GM18498 (cell line): ENCODE measurements at regions not wholly inside any gene's neighbourhood (a gene's known extent, or its start where the extent isn't known, plus 50 kb on each side); places are given as distances from the start of the nearest gene placed in this dataset.
"Not testable (repeated sequence)": the region's sequence is repeated elsewhere in the genome, so short reads cannot be mapped to it uniquely, and the experiment has no call there.

Source experiments
- ATAC-seq: cut with Tn5 transposase; IDR thresholded peaks from one replicate; pipeline ENCODE4 v1.9.1; 2021; ENCODE audit warnings: mild to moderate bottlenecking, moderate library complexity; ENCODE audit not compliant: unreplicated experiment

- no peak for ATAC-seq
Observed at GRCh38 chr17:64773386-64773835, 111.3 kb upstream of the SMURF2 start.

GRCh38 chr17:64772845-64773299, 110.8 kb upstream of the SMURF2 start:
- ATAC-seq = no peak

DNA sequence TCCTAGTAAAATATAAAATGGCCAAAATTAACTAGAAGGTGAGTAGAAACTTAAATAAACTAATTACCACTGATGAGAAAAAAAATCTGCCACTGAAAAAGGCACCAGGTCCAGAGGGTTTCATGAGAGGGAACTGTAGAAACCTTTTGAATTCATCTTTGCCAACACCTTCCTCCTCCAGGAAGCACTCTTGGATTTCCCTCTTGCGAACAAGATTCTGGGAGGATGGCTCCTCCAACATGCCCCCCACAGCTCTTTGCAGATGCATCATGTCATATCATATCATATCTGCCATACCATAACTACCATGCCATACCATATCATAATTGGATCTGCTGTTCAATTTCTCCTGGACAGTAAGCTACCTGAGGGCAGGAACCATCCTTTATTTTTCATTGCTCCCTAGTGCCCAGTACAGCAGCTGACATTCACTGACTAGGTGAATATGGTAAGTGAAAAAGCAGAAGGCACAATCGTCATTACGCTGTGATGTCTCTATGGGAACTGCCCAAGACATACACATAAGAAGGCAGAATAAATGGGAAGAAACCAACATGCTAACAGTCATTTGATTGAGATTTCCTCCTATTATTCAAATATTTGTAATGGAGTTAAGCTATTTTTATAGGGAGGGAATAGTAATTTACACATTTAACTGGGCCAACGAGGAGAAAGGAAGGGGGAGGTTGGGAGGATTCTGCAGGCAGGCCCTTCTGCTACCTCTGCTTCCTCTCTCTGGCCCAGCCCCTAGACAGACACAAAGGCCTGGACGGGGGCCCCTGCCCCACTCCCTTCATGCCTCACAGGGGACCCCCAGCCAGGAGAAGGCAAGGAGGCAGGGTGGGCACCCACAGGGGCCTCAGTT, 110.1 kb upstream of the SMURF2 start:
- no peak for ATAC-seq

DNA sequence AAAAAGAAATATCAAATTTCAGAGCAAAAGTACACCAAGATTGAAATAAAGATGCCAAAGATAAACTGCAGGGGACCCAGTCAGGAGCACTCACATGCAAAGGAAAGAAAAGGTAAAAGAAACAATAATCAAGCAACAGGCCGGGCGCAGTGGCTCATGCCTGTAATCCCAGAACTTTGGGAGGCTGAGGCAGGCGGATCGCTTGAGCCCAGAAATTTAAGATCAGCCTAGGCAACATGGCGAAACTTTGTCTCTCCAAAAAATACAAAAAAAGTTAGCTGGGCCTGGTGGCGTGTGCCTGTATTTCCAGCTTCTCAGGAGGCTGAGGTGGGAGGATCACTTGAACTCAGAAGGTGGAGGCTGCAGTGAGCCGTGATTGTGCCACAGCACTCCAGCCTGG, 107.6 kb upstream of the SMURF2 start:
- no peak for ATAC-seq

DNA sequence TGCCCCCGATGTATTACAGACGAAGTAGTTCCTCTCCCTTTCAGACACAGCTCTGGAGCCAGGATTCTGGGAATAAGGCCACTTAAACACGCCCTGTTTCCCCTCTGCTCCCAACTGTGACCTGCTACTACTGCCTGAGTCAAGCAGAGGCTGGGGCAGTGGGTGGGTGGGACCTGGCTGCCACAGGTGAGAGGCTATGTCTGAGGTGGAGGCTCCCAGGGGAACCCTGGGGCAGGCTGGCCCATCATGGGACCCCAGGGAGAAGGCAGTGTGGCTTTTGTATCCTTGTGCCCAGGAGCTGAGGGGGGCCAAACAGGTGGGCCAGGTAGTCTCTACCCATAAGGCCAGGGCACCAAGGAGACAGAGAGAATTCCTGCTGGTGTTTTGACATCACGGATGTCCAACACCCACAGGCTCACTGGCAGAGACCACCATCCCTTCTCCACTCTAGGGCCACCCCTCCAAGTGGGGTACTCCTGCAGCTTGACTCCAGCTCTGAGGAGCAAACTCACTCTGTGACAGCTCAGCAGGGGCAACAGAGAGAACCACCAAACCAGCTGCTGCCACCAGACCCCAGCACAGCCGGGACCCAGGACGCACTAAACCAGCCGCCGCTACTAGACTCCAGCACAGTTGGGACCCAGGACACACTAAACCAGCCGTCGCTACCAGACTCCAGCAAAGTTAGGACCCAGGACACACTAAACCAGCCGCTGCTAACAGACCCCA, 105.3 kb upstream of the SMURF2 start:
- no peak for ATAC-seq

DNA sequence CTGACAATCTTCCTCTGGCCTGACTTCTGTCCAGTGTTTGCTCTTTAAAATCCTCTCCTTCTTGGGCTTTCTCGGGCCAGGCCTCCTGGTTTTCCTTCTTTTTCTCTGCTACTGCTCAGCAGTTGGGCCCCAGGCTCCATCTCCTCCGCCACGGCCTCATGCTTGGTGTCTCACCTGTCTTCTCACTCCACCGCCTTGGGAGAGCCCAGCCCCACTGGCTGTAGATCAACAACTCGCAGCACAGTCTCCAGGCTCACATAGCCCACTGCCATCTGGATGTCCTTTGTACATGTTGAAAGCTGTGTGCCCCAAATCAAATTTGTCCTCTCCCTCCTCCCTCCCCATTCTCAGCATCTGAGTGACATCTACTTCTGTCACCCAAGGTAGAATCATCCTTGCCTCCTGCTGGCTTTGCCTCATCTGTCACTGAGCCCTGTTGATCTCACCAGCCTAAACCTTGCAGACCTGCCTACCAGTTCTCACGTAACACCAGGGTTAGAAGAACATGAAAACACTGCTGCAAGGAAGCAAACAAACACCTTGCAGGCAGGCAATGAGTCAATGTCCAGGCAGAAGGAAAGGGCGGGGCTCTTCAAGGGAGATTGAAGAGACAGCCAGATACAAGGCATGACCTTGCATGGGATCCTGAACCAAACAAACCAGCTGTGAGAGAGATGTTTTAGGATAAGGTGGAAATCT, 103.2 kb upstream of the SMURF2 start:
- ATAC-seq = no peak

DNA sequence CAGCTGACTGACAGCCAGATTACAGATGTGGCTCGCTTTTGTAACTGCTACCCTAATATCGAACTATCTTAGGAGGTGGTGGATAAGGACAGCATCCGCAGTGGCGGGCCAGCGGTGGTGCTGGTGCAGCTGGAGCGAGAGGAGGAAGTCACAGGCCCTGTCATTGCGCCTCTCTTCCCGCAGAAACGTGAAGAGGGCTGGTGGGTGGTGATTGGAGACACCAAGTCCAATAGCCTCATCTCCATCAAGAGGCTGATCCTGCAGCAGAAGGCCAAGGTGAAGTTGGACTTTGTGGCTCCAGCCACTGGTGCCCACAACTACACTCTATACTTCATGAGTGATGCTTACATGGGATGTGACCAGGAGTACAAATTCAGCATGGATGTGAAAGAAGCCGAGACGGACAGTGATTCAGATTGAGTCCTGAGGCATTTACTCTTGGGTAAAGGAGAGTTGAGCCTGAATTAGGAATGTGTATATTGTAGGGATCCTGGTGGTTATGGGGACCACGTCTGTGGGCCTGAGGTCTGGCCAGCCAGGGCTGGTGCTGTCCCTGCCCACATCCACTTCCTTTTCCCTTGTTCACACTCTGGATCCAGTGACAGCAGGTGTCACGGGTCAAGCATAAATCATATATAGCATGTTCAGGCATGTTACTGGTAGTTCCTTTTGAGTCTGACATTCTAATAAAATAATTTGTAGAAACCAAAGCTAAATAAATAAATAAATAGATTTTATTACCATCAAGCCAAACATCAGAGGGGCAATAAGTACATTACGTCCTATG, 89.0 kb upstream of the SMURF2 start:
- no peak for ATAC-seq

DNA sequence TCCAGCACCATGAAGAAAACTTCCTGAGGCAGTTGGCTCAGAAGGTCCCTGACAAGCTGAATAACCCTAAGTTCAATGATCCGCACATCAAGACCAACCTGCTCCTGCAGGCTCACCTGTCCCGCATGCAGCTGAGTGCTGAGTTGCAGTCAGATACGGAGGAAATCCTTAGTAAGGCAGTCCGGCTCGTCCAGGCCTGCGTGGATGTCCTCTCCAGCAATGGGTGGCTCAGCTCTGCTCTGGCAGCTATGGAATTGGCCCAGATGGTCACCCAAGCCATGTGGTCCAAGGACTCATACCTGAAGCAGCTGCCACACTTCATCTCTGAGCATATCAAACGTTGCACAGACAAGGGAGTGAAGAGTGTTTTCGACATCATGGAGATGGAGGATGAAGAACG, 88.4 kb upstream of the SMURF2 start:
- ATAC-seq = no peak

DNA sequence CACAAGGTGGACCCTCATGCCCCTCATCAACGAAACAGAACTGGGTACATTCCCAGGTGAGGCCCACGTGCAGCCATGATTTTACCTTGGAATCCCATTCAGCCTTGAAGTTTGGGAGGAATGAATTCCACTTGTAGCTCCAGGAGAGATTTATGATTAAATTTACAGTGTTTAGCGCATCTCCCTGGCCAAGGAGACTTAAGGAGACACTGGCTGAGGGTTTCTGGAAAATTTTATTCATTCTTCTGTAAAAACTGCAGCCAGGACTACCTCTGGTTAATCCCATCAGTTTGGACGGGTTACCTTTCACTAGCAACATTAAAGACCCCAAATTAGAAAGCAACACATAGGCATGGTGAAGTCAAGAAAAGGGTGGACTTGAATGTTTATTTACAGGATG, 87.2 kb upstream of the SMURF2 start:
- no peak for ATAC-seq

GRCh38 chr17:64747938-64748540, 85.9 kb upstream of the SMURF2 start:
- no peak for ATAC-seq

DNA sequence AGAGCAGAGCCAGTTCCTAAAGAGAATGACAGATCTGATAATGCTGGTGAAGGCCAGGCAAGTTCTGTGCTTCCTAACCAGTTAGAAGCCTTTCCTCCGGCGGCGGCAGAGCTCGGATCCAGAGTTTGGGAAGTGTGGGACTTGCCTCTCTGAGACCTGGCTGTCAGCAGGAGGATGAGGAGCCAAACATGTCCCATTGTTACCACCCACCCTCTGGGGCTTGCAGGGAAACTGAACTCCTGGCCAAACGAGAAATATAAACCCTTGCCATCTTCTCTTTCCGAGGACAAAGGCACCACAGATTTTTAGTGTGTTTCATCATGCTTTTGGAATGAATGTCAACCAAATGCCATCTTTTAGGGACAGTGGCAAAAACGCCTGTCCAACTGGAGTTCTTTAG, 80.2 kb upstream of the SMURF2 start:
- no peak for ATAC-seq

DNA sequence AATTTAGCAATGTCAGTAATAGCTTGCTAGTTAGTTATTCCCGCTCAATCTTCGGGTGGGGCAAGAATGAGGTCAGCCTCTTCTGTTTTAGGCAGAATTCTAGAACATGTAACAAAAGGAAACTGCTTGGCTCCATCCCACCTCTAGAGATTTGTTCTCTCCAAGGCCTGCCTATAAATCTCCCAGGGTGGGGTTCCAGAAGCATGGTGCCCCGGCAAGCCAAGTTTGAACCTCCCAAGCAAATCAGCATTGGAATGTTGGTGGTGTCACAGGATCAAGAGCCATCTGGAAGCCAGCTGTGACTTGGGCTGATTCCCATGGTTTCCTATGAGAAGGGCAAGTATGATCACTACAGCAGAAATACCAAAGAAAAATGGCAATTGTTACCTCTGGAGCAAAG, 79.8 kb upstream of the SMURF2 start:
- ATAC-seq = not testable (repeated sequence)

- ATAC-seq = no peak
Observed at GRCh38 chr17:64741038-64741641, 79.0 kb upstream of the SMURF2 start.

DNA sequence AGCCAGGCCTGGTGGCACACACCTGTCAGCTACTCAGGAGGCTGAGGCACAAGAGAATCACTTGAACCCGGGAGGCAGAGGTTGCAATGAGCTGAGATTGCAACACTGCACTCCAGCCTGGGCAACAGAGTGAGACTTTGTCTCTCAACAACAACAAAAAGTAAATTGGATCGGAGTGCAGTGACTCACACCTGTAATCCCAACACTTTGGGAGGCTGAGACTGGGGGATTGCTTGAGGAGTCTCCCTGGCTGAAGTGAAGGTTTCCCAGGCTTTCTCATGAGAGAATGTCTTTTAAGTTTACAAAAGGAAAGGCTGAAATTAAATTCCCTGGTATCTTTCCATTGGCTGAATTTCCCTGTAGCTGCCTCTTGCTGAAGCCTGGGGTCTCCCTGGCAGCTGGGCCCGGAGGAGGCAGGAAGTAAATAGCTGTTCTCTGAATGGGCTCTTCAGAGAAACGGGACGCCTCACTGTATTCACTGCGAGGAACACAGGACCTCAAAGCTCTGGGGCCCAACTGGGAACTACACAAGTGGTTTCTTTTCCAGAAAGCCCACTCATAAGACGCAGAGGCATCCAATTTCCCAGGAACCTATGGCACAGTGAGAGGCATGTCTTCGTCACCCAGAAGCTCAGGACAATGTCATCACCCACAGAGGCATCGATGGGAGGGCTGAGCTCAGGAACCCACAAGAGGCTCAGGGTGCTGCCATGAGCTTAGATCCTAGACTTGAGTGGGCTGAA, 77.4 kb upstream of the SMURF2 start:
- no peak for ATAC-seq

DNA sequence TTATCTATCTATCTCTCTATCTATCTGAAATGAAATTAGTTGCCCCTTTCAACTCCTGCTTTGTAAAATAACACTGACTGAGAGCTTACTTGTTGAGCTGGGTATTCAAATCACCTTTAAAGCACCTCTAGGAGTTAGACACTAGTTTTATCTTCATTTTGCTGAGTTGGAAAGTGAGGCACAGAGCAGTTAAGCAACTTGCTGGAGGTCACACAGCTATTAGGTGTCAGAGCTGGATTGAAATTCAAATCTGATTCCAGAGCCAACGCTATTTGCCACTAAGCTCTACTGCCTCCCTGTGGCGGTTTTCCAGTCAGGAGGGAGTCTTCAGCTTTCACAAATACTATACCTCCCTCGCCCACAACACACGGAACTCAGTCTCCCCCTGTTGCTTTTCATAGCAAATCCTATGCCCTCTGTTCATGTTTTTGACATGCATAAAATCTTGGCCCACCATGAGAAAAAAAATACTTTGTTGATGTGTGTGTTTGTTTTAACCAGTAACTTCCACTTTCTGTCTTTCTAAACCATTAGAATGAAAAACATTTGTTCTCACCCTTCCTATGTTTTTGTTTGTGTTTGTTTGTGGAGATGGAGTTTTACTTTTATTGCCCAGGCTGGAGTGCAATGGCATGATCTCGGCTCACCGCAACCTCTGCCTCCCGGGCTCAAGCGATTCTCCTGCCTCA, 74.8 kb upstream of the SMURF2 start:
- no peak for ATAC-seq

GRCh38 chr17:64732336-64733006, 70.4 kb upstream of the SMURF2 start:
- no peak for ATAC-seq

DNA sequence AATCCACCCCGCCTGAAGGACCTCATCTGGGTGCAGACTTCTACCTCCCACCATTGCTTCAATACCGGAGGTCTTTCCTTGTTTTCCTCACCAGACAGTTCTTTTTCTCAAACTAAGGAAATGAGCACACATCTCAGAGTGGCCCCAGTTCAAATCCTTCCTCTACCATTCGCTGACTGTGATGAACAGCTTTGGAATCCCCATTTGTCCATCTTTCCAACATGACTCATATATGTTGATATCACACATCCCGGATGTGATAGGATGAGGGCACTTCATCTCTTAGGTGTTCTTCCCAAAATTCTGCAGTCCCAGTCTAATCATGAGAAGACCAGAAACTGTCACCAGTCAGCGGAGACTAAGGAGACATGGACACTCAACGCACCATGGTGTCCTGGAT, 67.9 kb upstream of the SMURF2 start:
- ATAC-seq = not testable (repeated sequence)

GRCh38 chr17:64729201-64729600, 67.1 kb upstream of the SMURF2 start:
- ATAC-seq = no peak
